ENCODE measurements at regions not wholly inside any gene's neighbourhood (a gene's known extent, or its start where the extent isn't known, plus 50 kb on each side); places are given as distances from the start of the nearest gene placed in this dataset.
"Not testable (repeated sequence)": the region's sequence is repeated elsewhere in the genome, so short reads cannot be mapped to it uniquely, and the experiment has no call there.

- no peak for DNase-seq
These were observed 133.3 kb downstream of the TBC1D2B start for GRCh38 chr15:77944002-77944867.

GRCh38 chr15:77942611-77943211 is 134.8 kb downstream of the TBC1D2B start:
- no peak for DNase-seq

- not testable (repeated sequence) for DNase-seq
These were observed 136.3 kb downstream of the TBC1D2B start for GRCh38 chr15:77941090-77941827.

GRCh38 chr15:77940381-77940947 is 137.0 kb downstream of the TBC1D2B start:
- DNase-seq, result no peak

GRCh38 chr15:77939851-77940250 is 137.7 kb downstream of the TBC1D2B start:
- DNase-seq, result no peak

- not testable (repeated sequence) for DNase-seq
These were observed 138.5 kb downstream of the TBC1D2B start for GRCh38 chr15:77939026-77939425.

GRCh38 chr15:77938546-77938945 is 139.0 kb downstream of the TBC1D2B start:
- not testable (repeated sequence) for DNase-seq

GRCh38 chr15:77936567-77936966 is 140.9 kb downstream of the TBC1D2B start:
- not testable (repeated sequence) for DNase-seq

GRCh38 chr15:77934516-77934915 is 143.0 kb downstream of the TBC1D2B start:
- not testable (repeated sequence) for DNase-seq

- DNase-seq, result not testable (repeated sequence)
These were observed 146.6 kb downstream of the TBC1D2B start for GRCh38 chr15:77930907-77931306.

- DNase-seq, result not testable (repeated sequence)
These were observed 147.0 kb downstream of the TBC1D2B start for GRCh38 chr15:77930490-77930889.

- DNase-seq, result not testable (repeated sequence)
These were observed 150.7 kb downstream of the TBC1D2B start for GRCh38 chr15:77926789-77927188.

- not testable (repeated sequence) for DNase-seq
These were observed 151.2 kb downstream of the TBC1D2B start for GRCh38 chr15:77926296-77926695.

- DNase-seq, result not testable (repeated sequence)
These were observed 152.4 kb downstream of the TBC1D2B start for GRCh38 chr15:77925101-77925500.

- DNase-seq, result no peak
These were observed 155.8 kb downstream of the TBC1D2B start for GRCh38 chr15:77921664-77922063.

- DNase-seq, result not testable (repeated sequence)
These were observed 160.4 kb downstream of the TBC1D2B start for GRCh38 chr15:77916966-77917635.

GRCh38 chr15:77915961-77916330 is 161.6 kb downstream of the TBC1D2B start:
- not testable (repeated sequence) for DNase-seq

- DNase-seq, result no peak
These were observed 162.1 kb downstream of the TBC1D2B start for GRCh38 chr15:77915261-77915960.

GRCh38 chr15:77914531-77914930 is 163.0 kb downstream of the TBC1D2B start:
- not testable (repeated sequence) for DNase-seq

- DNase-seq, result peak; percentile 25
These were observed 167.2 kb downstream of the TBC1D2B start for GRCh38 chr15:77910030-77910911.
